NCI-H460 (cell line): ENCODE measurements at regions not wholly inside any gene's neighbourhood (a gene's known extent, or its start where the extent isn't known, plus 50 kb on each side); places are given as distances from the start of the nearest gene placed in this dataset.
"Not testable (repeated sequence)": the region's sequence is repeated elsewhere in the genome, so short reads cannot be mapped to it uniquely, and the experiment has no call there.

ENCODE experiments used
- DNase-seq: peaks from one replicate; pipeline ENCODE4 v3.0.0-alpha.2; 2016; ENCODE audit warnings: low read depth; ENCODE audit errors: extremely low read depth

DNA sequence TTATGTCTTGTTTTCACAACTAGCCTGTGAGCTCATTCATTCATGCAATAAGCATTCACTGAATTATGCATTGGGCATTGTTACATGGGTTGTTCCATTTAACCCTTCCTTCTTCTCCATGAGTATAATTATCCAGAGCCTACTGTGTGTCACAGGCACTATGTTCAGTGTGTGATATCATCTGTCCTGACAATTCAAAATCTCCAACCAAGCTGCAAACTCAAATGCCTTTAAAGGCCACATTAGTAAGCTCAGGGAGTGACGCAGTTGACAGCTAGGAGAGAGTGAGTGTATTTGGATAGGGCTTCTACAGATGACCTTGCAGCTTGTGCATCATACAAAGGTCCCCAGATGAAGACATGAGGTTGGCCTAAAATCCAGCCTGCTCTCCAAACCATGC is 289.5 kb downstream of the OMA1 start:
- DNase-seq = peak; percentile 80

DNA sequence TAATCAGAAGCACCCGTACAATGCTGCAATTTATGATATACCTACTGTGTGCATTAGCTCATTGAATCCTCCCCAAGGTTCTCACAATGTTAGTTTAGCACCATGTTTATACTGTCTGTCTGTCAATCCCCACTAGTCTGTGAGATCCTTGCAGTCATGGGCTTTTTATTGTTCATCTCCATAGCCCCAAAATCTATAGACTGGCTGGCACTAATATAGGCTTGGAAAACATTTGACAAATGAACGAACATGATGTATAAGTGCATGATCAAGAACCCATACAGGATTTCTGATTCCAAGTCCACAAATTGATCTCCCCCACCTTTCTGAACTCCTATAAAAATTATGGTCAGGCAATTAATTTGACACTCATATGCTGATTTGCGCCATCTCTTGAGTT is 290.0 kb downstream of the OMA1 start:
- no peak for DNase-seq

DNA sequence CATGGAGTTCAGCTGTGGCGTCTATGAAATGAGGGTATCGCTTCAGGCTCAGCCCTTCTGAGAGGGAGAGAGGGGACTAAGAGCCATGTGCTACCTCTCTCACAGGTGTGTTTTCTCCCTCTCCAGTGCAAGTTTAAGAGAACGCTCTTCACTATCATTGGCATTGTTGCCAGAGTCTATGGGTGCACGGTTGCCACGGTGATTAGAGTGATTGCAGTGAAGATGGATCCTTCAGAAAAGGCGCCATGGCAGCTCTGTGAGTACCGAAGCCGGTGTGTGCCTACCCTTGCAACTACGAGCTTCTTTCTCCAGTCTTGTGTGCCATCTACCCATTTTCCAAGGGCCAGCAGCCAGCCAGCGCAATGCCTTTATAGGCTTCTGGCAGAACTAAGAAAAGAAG is 290.5 kb downstream of the OMA1 start:
- no peak for DNase-seq

DNA sequence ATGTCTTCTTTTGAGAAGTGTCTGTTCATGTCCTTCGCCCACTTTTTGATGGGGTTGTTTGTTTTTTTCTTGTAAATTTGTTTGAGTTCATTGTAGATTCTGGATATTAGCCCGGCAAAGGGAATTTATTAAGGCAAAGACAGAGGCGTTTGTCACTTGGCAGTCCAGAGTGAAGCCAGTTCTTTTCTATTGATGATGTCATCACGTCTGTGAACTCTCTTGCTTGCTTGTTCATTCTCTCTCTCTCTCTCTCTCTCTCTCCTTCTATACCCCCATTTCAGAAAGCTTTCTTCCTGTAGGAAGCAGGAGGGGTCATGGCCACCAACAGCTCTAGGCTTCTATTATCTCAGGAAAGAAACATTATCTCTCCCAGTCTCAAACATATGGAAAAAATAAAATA is 291.3 kb downstream of the OMA1 start:
- DNase-seq = no peak

DNA sequence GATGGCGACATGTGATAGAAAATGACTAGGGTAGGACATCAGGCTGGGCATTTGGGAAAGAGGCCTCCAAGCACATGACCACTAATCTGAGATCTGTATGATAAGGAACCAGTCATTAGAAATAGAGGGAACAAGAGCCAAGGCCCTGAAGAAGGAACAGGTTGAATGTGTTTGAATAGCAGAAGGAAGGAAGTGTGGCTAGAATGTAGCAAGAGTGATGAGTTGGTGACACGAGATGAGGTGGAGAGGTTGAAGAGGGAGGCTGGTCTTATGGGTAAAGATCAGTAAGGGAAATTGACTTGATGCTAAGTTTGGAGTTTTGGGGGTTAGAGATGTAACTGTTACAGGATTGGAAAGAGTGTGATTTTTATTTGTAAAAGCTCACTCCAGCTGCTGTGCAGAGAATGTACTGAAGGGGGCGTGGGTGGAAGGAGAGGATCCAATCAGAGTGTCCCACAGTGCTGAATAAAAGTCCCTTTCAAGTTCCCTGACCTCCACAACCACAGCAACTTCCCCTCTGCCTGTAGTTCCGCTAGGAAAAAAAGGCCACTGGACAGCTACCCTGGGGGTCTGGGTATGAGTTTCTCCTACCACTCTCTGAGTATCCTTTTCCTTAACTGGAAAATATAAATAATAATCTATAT is 295.0 kb downstream of the OMA1 start:
- DNase-seq = no peak

DNA sequence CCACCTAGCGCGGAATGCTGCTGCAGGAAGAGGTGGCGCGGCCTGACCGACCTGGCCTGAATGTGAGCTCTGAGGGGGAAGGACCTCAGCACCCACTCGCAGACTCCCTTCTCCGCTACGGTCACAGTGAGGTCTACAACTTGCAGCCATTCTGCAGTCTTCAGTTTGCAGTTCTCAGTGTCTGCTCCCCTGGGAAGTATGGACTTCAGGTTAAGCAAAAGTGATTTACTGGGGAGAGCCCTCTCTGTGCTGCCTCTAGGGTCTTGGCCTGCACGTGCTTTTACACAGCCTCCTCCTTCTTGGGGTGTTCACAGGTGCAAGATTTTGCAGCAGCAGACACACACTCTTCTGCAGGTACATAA is 296.0 kb downstream of the OMA1 start:
- DNase-seq = no peak

DNA sequence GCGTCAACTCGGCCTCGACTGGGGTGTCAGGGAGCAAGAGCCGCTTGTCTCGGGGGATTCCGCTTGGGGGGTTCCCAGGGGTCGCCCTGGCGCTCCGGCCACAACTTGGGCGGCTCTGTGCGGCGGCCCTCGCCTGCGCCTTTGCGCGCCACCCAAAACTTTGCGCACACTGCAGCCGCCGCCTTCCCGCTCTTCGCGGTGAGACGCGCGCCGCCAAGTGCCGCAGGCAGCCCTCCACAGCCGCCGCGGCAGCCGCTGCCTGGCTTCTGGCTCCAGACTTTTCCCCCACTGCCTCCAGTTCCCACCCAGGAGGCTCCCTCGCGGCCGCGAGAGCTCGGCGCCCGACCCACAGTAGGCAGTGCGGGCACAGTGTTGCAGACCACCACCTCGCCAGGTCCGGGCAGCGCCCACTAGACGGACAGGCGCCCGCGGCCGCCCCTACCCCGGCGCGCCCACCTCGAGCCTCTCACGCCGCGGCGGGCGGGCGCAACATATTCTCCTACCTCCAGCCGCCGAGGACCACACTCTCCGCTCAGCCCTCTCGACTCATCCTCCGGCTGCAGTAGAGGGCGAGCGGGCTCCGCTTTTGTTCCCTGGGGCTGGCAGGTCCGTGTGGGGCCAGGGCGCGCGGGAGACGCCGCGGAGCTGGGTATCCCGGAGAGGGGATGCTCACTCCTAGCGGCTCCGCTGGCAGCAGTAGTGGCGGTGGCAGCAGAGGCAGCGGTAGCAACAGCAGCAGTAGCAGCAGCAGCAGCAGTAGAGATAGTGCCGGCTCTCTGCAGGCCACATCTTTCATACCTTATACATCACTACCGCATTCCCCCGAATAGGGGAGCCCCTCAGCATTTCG is 296.6 kb downstream of the OMA1 start:
- DNase-seq = no peak

DNA sequence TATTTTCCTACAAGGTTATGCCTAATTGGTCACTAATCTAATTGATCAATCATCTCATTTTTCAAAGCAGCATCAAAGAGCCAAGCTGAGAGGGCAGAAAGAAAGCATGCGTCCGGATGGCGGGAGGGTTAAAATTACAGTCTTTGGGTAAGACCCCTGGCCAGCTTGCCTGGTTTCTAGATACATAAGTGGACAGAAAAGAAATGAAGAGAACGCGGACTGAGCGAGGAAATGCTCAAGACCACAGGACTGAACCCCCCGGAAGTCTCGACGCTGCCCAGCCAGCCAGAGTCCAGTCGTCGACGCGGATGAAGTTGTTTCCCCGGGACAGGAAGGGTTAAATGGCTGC is 297.2 kb downstream of the OMA1 start:
- no peak for DNase-seq

DNA sequence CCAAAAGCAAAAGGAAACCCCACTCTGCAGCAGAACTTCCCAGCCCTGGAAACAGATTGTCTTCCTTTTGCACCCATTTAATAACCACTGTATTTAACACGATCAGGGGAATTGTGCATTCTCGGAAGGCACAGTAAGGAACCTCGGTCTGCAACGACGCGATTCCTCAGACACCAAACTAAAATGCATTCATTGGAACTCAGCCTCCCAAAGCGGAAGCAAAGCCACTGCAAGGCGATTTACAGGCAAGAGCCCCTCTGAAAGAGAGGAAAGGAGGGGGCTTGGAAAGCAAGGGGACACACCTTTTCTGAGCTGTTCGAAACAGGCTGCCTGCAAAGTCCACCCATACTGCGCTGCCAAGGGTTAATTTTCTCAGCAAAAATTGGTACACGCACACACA is 297.7 kb downstream of the OMA1 start:
- DNase-seq = no peak

DNA sequence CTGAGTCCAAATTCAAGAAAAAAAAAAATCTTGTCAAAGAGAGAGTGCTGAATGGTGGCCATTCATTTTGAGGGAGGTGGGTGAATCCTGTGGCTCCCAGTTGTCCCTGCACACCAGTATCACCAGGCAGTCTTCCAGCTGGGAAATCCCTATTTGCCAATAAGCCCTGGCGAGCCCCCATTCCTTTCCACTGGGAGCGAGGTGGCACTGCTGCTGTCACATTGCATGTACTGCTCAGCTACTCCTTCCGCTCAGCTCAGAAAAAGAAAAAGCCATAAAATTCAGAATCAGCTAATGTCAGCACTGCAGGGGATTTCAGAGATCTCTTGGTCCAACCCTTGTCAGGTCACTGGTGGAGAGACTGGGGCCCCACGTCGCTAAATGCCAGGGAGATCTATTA is 298.5 kb downstream of the OMA1 start:
- DNase-seq = no peak

DNA sequence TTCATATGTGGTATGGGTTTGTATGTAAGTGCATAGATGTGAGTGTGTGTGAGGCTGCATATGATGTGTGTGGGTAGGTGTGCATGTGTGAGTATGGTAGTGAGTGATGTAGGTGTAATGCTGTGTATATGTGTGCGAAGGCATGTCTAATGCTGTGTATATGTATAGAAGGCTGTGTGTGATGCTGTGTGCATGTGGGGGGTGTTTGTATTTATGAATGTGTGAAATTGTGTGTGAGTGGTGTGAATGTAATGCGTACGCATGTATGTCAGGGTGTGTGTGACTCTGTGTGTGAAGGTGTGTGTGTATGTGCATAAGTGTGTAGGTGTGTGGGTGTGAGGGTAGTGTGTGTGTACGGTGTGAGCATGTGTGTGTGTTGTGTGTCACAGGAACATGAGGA is 300.0 kb downstream of the OMA1 start:
- DNase-seq = no peak

DNA sequence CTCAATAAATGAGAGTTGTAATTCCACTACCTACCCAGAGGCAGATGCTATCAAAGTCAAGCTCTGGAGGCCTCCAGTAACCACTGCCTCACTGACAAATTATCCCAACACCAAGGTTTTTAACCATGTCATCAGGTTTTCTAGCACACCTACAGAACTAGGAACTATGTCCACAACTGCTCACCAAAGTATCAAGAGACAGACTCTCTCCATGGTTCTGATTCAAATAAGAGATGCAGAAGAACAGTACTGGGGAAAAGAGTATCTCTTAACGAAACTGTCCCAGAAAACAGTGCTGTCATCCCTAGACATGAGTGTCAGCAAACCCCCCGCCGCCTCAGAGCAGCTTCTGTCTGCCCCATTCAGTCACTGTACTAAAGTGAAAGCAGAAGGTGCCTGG is 301.7 kb downstream of the OMA1 start:
- no peak for DNase-seq

DNA sequence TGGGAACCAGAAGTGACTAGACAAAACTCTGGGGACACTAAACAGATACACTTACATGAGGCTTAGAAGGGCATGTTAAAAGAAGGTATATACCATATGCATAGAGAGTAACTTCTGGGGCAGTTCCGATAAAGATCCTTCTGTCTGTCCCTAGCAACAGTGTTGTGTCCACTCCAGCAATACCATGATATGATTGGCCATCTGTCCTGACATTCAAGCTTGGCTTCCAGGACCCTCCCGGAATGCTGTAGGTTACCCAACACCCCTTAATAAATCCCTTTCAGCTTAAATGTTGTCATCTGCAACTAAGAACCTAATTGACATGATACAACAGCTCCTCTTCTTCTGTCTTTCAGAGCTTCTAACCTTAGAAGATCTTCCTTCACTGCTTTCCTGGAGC is 307.7 kb downstream of the OMA1 start:
- no peak for DNase-seq

DNA sequence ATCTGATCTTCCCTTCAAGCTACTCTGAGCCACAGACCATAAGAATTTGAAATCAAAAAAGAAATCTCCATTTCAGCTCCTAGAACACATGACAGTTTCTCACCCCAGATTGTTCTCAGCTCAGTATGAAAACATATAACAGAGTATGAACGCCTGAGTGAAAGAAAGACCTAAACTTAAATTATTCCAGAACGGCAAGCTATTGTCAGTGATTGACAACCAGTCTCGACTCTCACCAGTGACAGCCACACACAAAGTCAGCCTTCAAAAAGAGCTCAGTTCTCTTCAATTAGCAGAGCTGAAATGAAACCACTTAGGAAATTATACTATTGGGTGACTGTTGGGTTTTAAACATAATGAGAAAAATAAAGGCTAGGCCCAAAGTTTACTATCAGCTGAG is 312.8 kb downstream of the OMA1 start:
- DNase-seq = no peak

DNA sequence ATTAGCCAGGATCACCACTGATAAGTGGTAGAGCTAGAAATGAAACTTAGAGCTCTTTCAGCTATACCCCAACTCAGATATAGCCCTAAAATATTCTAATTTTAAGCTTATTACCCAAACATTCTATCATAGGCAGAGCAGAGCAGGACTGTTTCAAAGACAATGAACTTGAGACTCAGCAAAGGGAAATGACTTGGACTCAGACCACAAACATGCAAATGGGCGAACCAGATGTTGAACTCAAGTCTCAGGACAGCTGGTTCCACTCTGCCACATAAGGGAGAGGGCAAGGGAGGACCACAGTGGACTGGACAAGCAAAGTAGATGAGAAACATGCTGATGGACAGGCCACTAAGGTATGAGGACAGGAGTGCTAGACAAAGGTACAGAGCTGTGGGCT is 315.3 kb downstream of the OMA1 start:
- DNase-seq = no peak

DNA sequence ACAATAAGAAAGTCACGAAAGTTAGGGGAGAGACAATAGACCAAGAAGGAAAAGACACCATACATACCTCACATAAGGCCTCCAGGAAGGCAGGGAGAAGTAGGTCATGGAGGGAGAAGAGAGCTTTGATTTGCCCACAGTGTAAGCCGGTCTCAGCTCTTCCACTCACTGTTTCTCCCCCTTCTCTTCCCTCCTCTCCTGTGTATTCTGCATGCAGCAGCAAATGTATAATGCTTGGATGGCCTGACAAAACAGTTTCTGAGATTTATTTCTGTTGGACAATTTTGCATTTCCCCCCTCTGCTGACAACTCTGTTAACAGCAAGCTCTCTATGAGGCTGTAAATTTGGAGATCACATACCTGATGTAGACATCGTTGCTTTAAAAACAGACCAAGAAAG is 318.9 kb downstream of the OMA1 start:
- no peak for DNase-seq

DNA sequence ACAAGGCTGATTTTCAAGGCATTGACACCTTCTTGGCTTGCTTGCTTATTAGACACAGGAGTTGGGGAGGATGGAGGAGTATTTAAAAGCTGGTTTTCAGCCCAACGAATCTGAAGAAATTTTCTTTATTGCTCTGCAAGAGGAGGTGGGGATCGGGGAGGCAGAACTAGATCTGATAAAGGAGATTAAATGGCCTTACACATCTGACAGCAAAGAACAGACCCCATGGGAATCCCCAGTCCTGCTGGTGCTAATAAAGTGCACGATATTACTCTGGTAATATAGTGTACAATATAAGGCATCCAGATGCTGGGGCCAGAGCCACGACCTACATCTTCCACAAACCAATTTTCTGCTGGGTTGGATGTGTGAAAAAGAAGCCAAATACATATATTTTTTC is 323.0 kb downstream of the OMA1 start:
- DNase-seq = no peak

DNA sequence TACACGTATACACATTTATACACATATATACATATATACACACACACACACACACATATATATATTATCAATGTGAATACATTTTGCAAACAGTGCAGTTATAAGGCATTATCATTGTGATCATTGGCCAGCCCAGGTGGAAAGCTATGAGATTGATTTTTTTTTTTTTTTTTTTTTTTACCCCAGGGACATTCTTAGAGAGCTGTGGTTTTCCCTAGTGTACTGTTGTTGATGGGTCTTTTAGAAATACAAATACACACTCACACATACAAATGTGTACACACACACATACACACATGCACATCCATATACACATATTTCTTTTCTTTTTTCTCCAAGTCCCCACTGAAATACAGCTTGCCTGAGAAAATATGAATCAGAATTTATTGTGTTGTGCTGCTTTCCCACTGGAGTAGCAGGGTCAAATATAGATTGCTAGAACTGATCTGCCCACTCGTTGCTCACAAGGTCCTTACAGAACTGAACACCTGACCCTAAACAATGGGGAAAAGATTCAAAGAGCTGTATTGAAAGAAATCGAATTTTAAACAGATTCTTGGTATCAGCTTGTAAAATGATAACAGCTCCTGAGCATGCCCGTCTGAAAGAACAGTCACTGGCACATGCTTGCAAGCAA is 325.6 kb downstream of the OMA1 start:
- peak; percentile 9 for DNase-seq

DNA sequence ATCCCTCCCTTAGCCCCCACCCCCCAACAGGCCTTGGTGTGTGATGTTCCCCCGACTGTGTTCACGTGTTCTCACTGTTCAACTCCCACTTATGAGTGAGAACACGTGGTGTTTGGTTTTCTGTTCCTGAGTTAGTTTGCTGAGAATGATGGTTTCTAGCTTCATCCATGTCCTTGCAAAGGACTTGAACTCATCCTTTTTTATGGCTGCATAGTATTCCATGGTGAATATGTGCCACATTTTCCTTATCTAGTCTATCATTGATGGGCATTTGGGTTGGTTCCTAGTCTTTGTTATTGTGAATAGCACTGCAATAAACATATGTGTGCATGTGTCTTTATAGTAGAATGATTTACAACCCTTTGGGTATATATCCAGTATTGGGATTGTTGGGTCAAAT is 330.4 kb downstream of the OMA1 start:
- not testable (repeated sequence) for DNase-seq

DNA sequence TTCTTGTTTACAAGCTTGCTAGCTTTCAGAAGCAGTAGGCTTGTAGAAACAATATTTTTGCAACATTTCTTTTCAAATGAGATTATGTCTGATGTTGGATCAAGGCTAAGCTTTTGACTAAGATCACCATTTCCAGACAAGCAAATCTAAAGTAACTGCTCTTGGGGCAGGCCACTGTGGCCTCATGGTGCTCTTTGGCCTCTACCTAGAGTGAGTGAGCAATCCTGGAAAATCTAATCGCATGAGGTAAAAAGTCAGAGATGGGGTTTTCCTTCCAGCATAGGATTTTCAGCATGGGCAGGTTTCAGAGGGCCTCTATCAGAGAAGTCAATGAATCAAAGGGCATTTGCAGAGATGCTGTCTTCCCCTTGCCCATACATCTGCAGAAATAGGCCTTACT is 331.9 kb downstream of the OMA1 start:
- no peak for DNase-seq

DNA sequence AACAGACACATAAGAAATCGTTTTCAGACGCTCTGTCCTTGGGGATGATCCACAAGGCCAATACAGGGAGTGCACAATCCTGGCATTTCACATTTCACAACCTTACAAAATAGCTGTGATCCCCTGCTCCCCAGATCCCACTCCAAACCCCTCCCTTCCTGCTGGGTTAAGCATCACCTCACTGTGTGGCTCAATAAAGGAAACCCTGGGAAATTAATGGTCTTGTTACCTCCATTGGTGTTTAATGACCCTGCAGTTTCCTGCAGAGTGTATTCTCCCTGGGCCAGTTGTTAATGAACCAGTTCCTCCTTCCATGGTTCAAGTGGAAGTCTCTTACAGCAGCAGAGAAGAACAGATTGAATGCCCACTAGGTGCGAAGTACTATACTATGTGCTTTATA is 334.7 kb downstream of the OMA1 start:
- DNase-seq = no peak

DNA sequence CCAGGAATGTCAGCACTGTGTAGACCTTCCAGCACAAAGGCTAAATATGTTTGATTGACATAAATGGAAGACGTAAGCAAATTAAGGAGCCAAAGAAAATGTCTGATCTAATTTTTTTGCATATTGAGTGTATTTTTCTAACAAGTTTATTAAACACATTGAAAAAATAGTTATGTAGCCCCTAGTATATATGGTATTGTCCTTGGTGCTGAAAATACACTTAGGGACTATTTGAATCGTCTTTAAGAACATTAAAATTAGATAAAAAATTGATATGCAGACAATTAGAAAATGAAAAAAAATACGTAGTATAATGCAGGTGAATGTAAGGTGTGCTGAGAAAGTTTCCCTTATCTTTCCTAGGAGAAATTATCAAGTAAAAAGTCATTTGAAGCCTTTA is 337.0 kb downstream of the OMA1 start:
- DNase-seq = no peak
